Astrocyte (in vitro differentiated cells and primary cell): ENCODE measurements at regions not wholly inside any gene's neighbourhood (a gene's known extent, or its start where the extent isn't known, plus 50 kb on each side); places are given as distances from the start of the nearest gene placed in this dataset.

Experiments
- DNase-seq: peaks from one replicate; pipeline ENCODE4 v3.0.0-alpha.2; 2010; ENCODE audit warnings: low read depth
- FAIRE-seq: peaks from 2 replicates; lab custom pipeline; 2011; peaks lifted over from hg19 to GRCh38; lab: Jason Lieb, UNC
- H2AFZ ChIP-seq: 2 replicates; pipeline ENCODE4 v1.6.0; 2012; ENCODE audit warnings: low read depth, low read length, inconsistent platforms
- H3K27ac ChIP-seq: 2 replicates; pipeline ENCODE4 v1.5.1; 2011; ENCODE audit warnings: low read depth, low read length, inconsistent platforms
- H3K27me3 ChIP-seq: 2 replicates; pipeline ENCODE4 v1.6.0; 2011; ENCODE audit warnings: low read length, inconsistent platforms; ENCODE audit not compliant: insufficient read depth
- H3K36me3 ChIP-seq: 2 replicates; pipeline ENCODE4 v1.5.1; 2011; ENCODE audit warnings: low read length, inconsistent platforms; ENCODE audit not compliant: insufficient read depth
- H3K4me1 ChIP-seq: 2 replicates; pipeline ENCODE4 v1.5.1; 2011; ENCODE audit warnings: low read length, inconsistent platforms; ENCODE audit not compliant: insufficient read depth
- H3K4me2 ChIP-seq: 2 replicates; pipeline ENCODE4 v1.6.0; 2012; ENCODE audit warnings: low read length, inconsistent platforms
- H3K4me3 ChIP-seq: 2 replicates; pipeline ENCODE4 v1.5.1; 2011; ENCODE audit warnings: low read depth, mild to moderate bottlenecking, low read length, inconsistent platforms; ENCODE audit not compliant: insufficient read depth
- H3K79me2 ChIP-seq: 2 replicates; pipeline ENCODE4 v1.6.0; 2012; ENCODE audit warnings: mild to moderate bottlenecking, low read length, inconsistent platforms; ENCODE audit not compliant: insufficient read depth
- H3K9ac ChIP-seq: 2 replicates; pipeline ENCODE4 v1.6.0; 2012; ENCODE audit warnings: mild to moderate bottlenecking, low read length, inconsistent platforms
- H3K9me3 ChIP-seq: 2 replicates; pipeline ENCODE4 v1.5.1; 2012; ENCODE audit warnings: low read depth, mild to moderate bottlenecking, low read length, inconsistent platforms; ENCODE audit not compliant: insufficient read depth
- H4K20me1 ChIP-seq: 2 replicates; pipeline ENCODE4 v1.6.0; 2012; ENCODE audit warnings: low read length, inconsistent platforms; ENCODE audit not compliant: insufficient read depth
- H3K27ac Mint-ChIP-seq: one replicate; pipeline ENCODE4 v1.8.0; 2021; ENCODE audit warnings: mild to moderate bottlenecking, mixed read lengths; ENCODE audit not compliant: unreplicated experiment
- H3K27me3 Mint-ChIP-seq: one replicate; pipeline ENCODE4 v1.8.0; 2021; ENCODE audit warnings: low read depth, mixed read lengths; ENCODE audit not compliant: unreplicated experiment
- H3K36me3 Mint-ChIP-seq: one replicate; pipeline ENCODE4 v1.8.0; 2021; ENCODE audit warnings: low read depth, mixed read lengths; ENCODE audit not compliant: unreplicated experiment
- H3K4me1 Mint-ChIP-seq: one replicate; pipeline ENCODE4 v1.8.0; 2021; ENCODE audit warnings: low read depth, mixed read lengths; ENCODE audit not compliant: unreplicated experiment
- H3K4me3 Mint-ChIP-seq: one replicate; pipeline ENCODE4 v1.8.0; 2021; ENCODE audit warnings: mild to moderate bottlenecking, moderate library complexity, mixed read lengths; ENCODE audit not compliant: unreplicated experiment
- H3K9me3 Mint-ChIP-seq: one replicate; pipeline ENCODE4 v1.8.0; 2021; ENCODE audit warnings: mild to moderate bottlenecking, mixed read lengths; ENCODE audit not compliant: unreplicated experiment
- CTCF ChIP-seq: IDR thresholded peaks from 2 replicates; pipeline ENCODE4 v1.5.1; 2011; ENCODE audit warnings: low read depth, mild to moderate bottlenecking, inconsistent platforms, low read length, moderate library complexity; ENCODE audit not compliant: insufficient read depth
- EZH2 ChIP-seq: IDR thresholded peaks from 2 replicates; pipeline ENCODE4 v1.6.1; 2012; ENCODE audit warnings: mild to moderate bottlenecking, low read length, inconsistent platforms; ENCODE audit not compliant: insufficient read depth

- no peak overlapping the region for H3K9ac ChIP-seq
- FAIRE-seq (no peak), DNase-seq (peak; percentile 58)
- no peak overlapping the region for H3K4me3 Mint-ChIP-seq
- TF ChIP-seq EZH2 (no peak), CTCF (no peak)
- H3K27ac Mint-ChIP-seq, result peak overlapping the region; percentile 6
- no peaks in the 10 kb centered on the region for H3K9me3 Mint-ChIP-seq
- H2AFZ ChIP-seq, result no peak overlapping the region
- no peaks in the 10 kb centered on the region for H3K9me3 ChIP-seq
- no peaks in the 10 kb centered on the region for H3K79me2 ChIP-seq
- no peaks in the 10 kb centered on the region for H3K36me3 ChIP-seq
- no peak overlapping the region for H3K4me3 ChIP-seq
- peak overlapping the region; percentile 7 for H3K4me2 ChIP-seq
- no peaks in the 10 kb centered on the region for H3K4me1 ChIP-seq
- H3K4me1 Mint-ChIP-seq, result peaks cover 5% of the 10 kb centered on the region
- H4K20me1 ChIP-seq, result no peaks in the 10 kb centered on the region
- H3K36me3 Mint-ChIP-seq, result no peaks in the 10 kb centered on the region
- H3K27me3 ChIP-seq, result no peaks in the 10 kb centered on the region
- no peak overlapping the region for H3K27ac ChIP-seq
- H3K27me3 Mint-ChIP-seq, result no peaks in the 10 kb centered on the region
Measured at GRCh38 chr2:234178330-234179030, 128.0 kb downstream of the SPP2 start.

GRCh38 chr2:234175649-234176048, 125.1 kb downstream of the SPP2 start:
- Histone ChIP-seq H3K4me1 (no peaks in the 10 kb centered on the region), H3K4me2 (no peak overlapping the region), H3K4me3 (no peak overlapping the region), H3K27ac (no peak overlapping the region), H4K20me1 (no peaks in the 10 kb centered on the region), H3K79me2 (no peaks in the 10 kb centered on the region), H3K9ac (no peak overlapping the region), H3K36me3 (no peaks in the 10 kb centered on the region), H2AFZ (no peak overlapping the region), H3K9me3 (no peaks in the 10 kb centered on the region), H3K27me3 (no peaks in the 10 kb centered on the region)
- Mint-ChIP-seq H3K4me3 (no peak overlapping the region), H3K27ac (no peak overlapping the region), H3K36me3 (no peaks in the 10 kb centered on the region), H3K27me3 (no peaks in the 10 kb centered on the region), H3K9me3 (peaks cover 5% of the 10 kb centered on the region), H3K4me1 (peaks cover 13% of the 10 kb centered on the region)
- TF ChIP-seq EZH2 (no peak), CTCF (no peak)
- no peak for FAIRE-seq
- no peak for DNase-seq

DNA sequence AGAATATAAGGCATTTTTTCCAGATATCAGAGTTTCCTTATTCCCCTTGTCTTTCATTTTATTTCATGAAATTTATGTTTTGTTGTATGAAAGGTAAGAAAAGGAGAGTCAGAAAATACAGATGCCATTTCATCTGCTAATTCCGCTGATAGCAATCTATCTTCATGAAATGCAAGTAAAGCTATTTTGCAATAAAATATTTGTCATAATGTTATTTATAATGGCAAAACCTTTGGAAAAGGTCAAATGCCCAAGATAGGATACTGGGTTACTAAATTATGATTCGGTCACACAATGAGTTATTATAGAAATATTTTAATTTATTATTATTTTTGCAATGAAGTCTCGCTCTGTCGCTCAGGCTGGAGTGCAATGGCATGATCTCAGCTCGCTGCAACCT, 124.2 kb downstream of the SPP2 start:
- Mint-ChIP-seq H3K27ac (no peak overlapping the region), H3K27me3 (no peaks in the 10 kb centered on the region), H3K36me3 (no peaks in the 10 kb centered on the region), H3K9me3 (peaks cover 5% of the 10 kb centered on the region), H3K4me3 (no peak overlapping the region), H3K4me1 (peaks cover 14% of the 10 kb centered on the region)
- DNase-seq, result no peak
- H3K79me2 ChIP-seq, result no peaks in the 10 kb centered on the region
- H3K27me3 ChIP-seq, result no peaks in the 10 kb centered on the region
- no peak overlapping the region for H3K9ac ChIP-seq
- TF ChIP-seq EZH2 (no peak), CTCF (no peak)
- H3K4me1 ChIP-seq, result peaks cover 2% of the 10 kb centered on the region
- H3K4me2 ChIP-seq, result no peak overlapping the region
- no peaks in the 10 kb centered on the region for H3K9me3 ChIP-seq
- H4K20me1 ChIP-seq, result no peaks in the 10 kb centered on the region
- no peak overlapping the region for H2AFZ ChIP-seq
- no peak for FAIRE-seq
- H3K36me3 ChIP-seq, result no peaks in the 10 kb centered on the region
- no peak overlapping the region for H3K4me3 ChIP-seq
- no peak overlapping the region for H3K27ac ChIP-seq
